Right ventricle myocardium superior (tissue), 1 donor: ENCODE measurements at regions not wholly inside any gene's neighbourhood (a gene's known extent, or its start where the extent isn't known, plus 50 kb on each side); places are given as distances from the start of the nearest gene placed in this dataset.
A peak's percentile ranks its signal among the peaks of the same experiment; 100 is the strongest.

Experiments
- ATAC-seq: fragments of 200-7000 bp; cut with Tn5 transposase; one replicate; pipeline ENCODE4 v1.9.1; 2020; ENCODE audit warnings: mild to moderate bottlenecking; ENCODE audit not compliant: poor library complexity
- DNase-seq: peaks from one replicate; pipeline ENCODE4 v3.0.0-alpha.2; 2020
- intact Hi-C: fragments of 100-400 bp; cut with DNase I; formaldehyde crosslinking; loops from one replicate; pipeline ENCODE4 v1.11.2; 2022
- donor health status: DM: no; HTN: yes; CAD: no; lungs with severe emphysema.

DNA sequence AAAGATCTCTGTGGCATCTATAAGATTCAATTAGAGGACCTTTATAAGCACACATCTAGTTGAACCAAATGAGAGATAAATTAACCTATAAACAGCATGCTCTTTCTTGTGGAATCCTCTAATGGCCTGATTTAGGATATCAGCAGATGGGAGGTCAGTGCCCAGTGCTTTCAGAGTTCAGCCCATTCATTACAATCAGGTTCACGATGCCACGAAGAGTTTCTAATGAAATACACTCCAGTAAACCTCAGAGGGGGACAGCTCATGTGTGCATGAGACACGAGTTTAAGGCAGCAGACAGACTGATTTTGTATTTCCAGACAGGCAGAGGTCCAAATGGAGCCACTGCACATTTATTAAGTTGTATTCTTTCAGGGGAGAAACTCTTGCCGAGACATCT lies 544.4 kb upstream of the PKN2 start:
- DNase-seq: no peak
- no peak for ATAC-seq
- intact Hi-C loops: no loop called here

DNA sequence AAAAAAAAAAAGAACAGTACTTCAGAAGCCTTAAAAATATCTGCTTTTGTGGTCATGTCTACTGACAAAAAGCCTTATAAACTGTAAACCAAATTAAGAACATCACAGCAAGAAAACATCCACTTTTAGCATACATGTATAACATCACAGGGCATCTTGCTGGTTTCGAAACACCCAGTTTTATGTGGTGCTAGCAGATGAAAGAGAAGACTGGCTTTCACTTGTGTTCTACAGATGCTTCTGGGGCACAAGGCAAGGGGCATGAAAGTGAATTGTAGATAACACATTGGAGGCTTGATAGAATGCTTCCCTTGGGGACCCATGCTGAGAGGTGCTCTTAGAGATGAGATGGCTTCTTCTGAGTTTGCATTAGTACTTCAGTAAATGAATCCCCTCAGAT lies 543.7 kb upstream of the PKN2 start:
- intact Hi-C loops: no loop called here
- DNase-seq: no peak
- ATAC-seq: no peak

DNA sequence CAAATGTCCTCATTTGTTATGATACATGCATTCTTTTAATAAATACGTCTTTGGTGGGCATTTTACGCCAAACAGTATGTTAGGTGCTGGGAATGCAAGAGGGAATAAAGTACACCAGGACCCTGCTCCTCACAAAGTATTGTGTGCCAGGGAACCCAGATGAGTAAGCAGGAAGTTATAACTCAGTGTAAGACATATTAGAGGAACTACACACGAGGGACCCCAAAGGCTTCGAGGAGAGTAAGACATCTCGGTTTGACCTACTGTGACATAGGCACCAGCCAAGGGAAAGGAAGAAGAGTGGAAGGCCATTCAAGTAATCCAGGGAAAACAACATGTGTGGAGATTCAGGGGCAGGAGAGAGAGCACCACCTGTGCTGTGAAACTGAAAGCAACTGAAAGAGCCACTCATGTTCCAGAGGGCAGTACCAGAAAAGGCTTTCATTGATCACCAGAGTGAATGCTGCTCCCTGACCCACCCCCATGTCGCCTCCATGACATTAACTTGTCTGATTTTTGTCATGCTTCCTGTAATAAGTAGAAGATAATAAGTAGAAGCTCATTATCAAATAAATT lies 542.5 kb upstream of the PKN2 start:
- no peak for ATAC-seq
- intact Hi-C loops: no loop called here
- no peak for DNase-seq

DNA sequence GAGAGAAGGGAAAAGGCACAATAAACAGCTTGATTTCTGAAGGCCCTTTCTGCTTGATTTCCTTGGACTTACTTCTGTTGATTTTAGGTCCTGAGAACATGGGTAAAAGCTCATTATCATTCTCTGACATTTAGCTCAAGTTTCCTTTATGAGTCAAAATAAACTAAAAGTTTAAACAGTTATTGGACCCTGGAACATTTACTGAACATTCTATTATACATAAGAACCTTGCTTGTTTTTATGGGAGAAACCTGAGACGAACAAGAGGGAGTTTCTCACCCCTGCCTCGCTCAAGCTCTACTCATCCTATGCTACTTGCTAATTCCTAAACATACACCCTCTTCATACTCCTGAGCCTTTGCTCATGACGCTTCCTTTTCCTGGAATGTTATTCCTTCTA lies 538.3 kb upstream of the PKN2 start:
- DNase-seq (no peak), ATAC-seq (no peak)
- intact Hi-C loops: no loop called here

DNA sequence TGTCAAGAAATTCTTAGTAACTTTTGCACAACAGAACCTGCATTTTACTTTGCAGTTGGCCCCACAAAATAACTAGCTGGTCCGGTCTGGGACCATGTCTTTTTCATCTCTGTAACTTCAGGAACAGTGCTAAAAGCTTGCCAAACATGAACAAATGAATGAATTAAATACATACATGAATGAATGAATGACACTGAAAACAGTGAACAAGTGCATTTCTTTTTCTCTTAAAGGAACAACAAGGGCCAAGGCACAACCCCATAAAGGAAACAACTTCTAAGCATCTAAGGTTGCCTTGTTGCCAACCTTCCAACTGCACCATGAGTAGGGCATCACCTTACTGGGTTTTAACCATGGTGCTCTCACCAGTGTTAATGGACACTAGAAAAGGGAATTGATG lies 534.4 kb upstream of the PKN2 start:
- no peak for ATAC-seq
- intact Hi-C loops: no loop called here
- no peak for DNase-seq

DNA sequence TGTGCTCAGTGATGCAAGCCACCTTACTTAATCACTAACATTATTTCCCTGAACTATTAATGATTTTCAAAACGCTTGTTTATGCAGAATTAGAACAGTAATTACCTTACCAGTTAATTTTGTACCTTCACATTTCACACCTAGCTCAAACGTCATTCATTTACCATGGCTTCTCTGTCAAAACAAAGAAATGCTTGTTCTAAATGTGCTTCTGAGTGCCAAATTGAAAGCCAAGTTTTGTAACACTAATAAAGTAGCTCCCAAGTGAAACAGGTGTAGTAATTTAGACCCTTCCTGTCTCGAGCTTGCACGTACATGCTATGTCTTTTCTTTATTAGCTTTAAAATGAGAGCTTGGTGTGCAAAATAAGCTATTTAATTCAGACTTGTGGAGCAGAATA lies 533.7 kb upstream of the PKN2 start:
- DNase-seq (no peak), ATAC-seq (no peak)
- intact Hi-C loops: no loop called here

DNA sequence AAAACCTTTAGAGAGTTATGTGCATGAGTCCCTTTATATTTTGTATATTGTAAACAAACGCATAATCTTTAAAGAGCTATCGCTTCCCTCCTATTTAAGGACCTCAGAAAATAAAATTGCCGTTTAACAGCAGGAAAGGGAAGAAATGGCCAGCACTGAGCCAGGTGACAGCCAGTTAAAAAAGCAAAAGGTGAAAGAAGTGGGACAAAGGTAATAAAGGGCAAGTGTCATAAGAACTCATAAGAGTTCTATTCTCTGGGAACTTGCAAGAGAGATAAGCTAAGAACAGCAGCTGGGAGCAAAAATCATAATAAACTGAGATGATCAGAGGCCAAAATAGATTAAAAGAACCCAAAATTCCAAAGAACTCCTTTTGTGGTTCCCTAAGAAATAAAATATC lies 520.9 kb upstream of the PKN2 start:
- DNase-seq: no peak
- intact Hi-C loops: no loop called here
- ATAC-seq: no peak

DNA sequence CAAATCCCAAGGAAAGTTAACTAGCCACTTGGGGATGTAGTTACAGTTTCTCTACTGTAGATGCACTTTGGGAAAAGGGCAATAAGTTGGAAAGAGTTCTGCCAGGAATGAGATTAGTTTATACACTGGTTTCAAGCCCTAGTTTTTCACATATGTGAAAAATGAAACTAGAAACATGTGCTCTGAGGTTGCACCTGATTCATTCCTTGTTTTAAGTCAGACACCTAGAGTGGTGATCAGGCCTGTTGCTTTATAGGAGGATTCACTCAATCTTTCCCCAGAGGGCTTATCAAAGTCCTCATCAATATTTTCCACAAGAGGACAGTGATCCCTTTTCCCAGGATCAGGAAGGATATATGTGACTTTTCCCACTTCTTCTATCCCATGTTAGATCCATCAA lies 515.9 kb upstream of the PKN2 start:
- intact Hi-C loops: no loop called here
- ATAC-seq: no peak
- DNase-seq: no peak

DNA sequence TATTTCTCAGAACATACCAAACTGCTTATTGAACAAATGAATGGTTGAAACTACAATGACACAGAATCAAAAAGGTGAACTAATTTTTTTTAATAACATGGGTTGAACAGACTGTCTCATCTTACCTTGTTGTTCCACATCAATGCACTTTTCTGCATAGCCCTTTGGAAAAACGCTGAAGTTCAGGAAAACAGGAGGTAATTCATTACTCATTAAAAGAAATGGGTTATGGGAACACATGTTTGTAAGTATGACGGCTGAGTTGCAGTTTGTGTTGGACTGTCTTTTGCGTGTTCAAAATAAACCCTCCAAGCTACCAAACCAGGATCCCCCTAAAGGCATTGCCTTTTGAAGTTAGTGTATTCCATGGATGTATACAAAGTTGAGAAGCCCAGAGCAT lies 514.9 kb upstream of the PKN2 start:
- intact Hi-C loops: no loop called here
- no peak for ATAC-seq
- DNase-seq: no peak

DNA sequence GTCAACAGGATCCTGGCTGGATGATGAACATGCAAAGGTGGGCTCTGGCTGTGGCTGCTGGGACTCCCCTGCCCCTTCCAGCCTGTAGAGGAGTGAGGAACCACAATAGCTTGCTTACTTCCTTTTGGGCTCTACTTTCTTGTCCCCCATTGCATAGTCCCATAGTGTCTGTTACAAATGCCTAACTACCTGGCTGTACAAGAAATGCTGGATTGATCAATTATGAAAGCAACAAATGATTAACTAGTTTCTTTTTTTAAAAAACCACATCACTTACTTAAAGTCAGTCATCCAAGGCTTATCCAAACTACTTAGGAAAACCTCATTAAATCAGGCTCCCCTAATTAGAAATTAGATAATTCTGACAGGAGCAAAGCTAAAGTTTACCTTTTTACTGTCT lies 514.1 kb upstream of the PKN2 start:
- ATAC-seq: no peak
- intact Hi-C loops: no loop called here
- no peak for DNase-seq

DNA sequence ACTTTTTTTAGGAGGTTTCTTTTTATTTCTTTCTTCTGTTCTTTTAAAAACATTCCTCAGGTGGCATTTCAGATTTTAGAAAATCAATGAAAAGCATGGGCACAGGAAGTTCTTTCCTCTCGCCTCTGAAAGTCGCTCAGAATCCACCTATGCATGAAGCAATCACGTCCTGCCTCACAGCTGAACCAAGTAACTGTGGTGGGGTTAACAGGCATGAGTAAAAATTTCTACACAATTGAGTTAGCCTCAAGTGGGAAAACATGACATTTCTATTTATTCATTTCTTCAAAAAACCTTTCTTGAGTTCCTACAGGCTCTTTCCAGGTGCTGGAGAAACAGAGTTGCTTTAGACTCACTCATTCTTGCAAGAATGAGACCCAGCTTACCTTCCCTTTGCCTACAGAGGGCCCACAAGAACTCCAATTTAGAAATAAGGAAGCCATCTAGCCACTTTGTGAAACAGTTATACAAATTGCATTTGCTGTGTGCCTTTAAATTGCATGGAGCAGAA lies 508.9 kb upstream of the PKN2 start:
- intact Hi-C loops: no loop called here

DNA sequence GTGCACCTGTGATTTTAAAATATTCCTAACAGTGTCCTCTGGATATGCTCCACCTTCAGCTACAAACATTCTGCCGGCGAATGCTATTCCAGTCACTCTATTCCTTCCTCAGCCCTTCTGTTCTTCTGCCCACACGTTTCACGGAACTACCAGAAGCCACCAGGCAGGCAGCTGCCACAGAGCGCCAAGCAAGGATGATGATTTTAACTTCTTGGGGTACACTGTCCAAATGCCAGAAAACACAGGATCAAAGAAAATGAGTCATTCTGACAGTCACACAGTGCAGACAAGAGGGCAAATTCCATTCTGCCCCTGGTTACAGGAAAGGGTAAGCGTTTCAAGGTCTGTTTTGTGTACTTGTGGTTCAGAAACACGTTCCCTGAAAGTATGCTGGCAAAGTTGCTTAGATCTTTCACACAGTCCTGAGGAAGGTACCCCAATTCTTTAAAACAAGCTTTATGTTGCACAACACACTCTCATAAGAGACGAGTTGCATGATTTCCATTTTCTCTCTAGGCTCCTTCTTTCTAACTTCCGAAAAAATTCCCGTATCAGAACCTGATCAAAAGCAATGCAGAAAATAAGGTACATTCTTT lies 508.3 kb upstream of the PKN2 start:
- ATAC-seq (no peak), DNase-seq (no peak)
- intact Hi-C loops: no loop called here

More for the DNA sequence above, 508.9 kb upstream of the PKN2 start:
- no peak for DNase-seq
- ATAC-seq: no peak

DNA sequence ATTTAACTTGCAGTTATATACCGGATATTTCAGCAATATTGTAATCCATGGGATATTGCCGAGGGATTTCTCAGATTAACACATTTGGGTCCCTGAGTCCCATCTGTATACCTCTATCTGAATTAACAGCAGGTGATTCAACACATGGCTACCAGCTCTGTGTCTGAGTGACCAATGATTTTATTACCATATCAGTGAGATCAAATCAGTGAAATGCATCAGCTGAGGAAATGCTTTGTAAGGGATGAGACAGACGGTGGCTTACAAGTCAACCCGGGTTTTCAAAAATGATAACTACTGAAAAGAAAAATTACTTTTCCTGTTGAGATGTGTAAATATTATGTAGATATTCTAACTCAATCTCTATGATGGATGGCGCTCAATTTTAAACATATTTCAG lies 504.1 kb upstream of the PKN2 start:
- intact Hi-C loops: loop anchor here (5.0 to 10.0 kb wide), 2 partner anchors 115 to 367 kb away; no protein-coding TSS in a partner anchor
- DNase-seq: no peak
- ATAC-seq: no peak

DNA sequence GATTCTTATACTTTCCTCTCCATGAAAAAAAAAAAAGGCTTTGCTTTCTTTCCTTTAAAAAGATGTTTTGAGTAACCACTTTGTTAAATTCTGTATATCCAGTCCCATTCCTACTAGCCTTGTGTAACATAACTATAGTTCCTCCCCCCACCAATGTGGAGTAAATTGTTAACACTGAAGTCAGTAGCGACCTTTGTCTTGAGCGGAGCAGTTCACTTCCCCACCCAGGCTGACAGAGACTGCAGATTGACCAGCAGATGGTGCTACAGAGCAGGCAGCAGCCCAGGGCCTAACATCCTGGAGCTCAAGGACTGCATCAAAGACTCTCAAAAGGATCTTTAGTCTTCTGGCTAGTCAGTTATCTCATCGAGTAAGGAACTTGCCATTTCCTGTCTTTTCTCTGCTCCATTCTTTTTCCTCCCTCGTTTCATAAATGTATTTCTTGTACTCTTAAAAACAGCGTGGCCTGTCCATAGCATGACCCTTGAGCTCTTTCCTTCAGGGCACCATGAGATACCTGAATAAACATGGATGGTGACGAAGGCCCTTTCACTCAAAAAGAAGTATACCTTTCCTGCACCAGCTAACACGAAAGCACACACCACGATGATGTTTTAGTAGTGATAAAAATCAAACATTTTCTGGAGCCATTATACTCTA lies 503.5 kb upstream of the PKN2 start:
- DNase-seq (peak; percentile 53), ATAC-seq (peak; percentile 94)
- intact Hi-C loops: loop anchor here (5.0 to 10.0 kb wide), 2 partner anchors 114 to 367 kb away; no protein-coding TSS in a partner anchor

DNA sequence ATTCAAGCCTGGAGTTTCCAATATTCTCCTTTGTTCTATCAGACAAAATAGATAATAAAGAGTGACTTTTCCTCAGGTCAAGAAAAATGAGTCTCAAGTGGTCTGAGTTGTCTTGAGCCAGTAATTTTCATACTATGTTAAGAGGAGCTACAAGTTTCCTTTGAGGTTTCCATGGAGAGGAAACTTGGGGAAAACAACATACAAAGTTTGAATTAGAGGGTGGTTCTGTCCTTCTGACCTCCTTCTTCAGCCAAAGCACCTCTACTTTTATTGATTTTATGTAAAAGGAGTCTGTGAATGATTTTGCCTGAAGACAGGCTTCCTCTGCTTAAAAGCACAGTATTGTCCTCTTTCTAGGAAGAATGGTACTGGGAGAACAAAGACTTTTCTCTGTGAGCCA lies 497.2 kb upstream of the PKN2 start:
- DNase-seq (no peak), ATAC-seq (no peak)
- intact Hi-C loops: loop anchor here (10.0 kb wide), 1 partner anchor 108 kb away; no protein-coding TSS in a partner anchor

DNA sequence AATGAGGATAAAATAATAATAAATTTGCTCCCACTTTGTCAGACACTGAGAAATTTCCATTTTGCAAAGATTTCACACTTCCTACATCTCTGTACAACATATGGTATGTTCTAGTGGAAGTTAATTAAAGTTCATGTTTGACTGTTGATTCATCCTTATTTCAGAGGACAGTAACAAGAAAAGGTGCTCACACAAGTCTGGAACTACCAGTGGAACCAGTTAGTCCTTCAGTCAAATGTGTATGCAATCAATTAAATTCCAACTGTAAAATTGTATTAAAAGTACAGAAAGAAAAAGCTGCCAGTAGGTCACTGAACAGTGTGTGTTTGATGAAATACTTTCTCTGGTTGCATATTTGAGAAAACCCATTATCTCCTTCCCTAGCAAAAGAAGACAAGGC lies 496.0 kb upstream of the PKN2 start:
- intact Hi-C loops: loop anchor here (10.0 kb wide), 1 partner anchor 107 kb away; no protein-coding TSS in a partner anchor
- ATAC-seq (no peak), DNase-seq (no peak)

DNA sequence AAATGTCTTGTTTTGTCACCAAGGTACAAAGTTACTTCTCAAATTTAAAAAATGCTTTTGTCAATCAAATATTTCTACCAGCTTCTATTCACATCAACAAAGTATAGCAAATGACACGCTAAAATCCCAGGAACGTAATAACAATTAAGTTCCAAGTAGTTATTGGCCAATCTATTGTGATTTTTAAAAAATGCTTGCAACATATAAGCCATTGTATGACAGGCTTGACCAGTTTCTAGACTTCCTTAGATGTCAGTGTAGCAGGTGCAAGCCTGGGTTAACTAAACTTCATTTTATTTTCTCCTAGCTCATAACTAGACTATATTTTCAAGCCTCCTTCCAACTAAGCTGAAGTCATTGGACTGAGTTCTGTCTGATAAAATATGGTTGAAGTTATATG lies 494.5 kb upstream of the PKN2 start:
- intact Hi-C loops: loop anchor here (10.0 kb wide), 1 partner anchor 105 kb away; no protein-coding TSS in a partner anchor

DNA sequence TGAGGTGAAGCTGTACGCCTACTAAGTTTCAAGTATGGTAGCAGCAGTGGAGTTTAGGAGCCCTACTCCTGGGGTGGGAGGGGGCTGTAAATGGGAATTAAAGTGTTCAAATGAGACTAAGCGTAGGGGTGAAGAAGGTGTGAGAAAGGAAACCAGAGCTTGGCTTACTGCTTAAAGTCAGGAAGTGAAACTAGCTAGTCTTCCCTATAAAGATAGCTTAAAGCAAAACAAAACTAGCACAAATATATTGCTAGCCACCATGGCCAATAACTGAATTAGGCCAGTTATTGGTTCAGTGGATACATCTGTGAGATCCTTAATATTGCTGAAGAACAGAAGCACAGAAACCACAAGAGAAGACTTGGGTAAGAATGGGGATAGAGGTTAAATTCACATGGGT lies 492.2 kb upstream of the PKN2 start:
- no peak for DNase-seq
- intact Hi-C loops: no loop called here

More for the DNA sequence above, 494.5 kb upstream of the PKN2 start:
- DNase-seq: no peak
- no peak for ATAC-seq

DNA sequence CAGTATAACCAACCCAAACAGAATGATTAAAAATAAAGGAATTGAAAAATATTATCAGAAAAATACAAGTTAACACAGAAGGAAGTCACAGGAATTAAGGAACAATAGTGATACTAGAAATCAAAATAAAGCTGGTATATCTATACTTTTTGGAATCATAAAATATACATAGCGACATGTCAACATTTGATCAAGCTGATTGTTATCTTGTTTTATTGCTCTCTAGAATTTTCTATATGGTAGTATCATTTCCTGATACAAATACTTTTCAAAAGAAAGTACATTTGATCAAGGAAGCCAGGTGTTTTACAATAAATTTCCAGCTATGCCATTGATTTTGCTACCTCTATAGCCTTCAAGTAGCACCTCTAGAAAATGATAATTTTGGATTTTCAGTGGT lies 489.5 kb upstream of the PKN2 start:
- intact Hi-C loops: no loop called here
- no peak for DNase-seq
- ATAC-seq: no peak

More for the DNA sequence above, 492.2 kb upstream of the PKN2 start:
- ATAC-seq: no peak

DNA sequence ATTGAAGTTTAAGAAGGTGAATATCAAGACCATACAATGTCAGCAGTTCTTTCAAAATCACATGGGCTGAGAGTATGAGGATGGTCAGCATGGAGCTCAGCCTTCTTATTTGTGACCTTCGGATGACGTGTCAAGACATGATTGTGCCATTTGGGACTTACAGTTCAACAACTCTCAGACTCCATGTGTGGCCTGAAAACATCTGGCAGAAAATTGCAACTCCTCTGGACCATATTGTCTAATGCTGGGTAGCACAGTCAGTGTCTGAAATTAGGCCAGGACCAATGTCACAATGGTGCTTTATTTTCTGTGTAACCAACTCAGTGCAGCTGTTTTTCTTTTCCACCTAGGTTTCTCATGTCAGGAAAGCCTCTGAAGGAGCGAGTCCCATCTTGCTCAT lies 483.5 kb upstream of the PKN2 start:
- DNase-seq (no peak), ATAC-seq (no peak)
- intact Hi-C loops: no loop called here
